Eye (tissue), 1 donor: ENCODE measurements at regions not wholly inside any gene's neighbourhood (a gene's known extent, or its start where the extent isn't known, plus 50 kb on each side); places are given as distances from the start of the nearest gene placed in this dataset.
A peak's percentile ranks its signal among the peaks of the same experiment; 100 is the strongest.

ENCODE experiments used
- DNase-seq: peaks from one replicate; pipeline ENCODE4 v3.0.0-alpha.2; 2015

- DNase-seq: no peak
Measured at GRCh38 chr13:33891196-33891742, 73.3 kb downstream of the RFC3 start.

- DNase-seq: no peak
Measured at GRCh38 chr13:33893559-33893958, 75.6 kb downstream of the RFC3 start.

GRCh38 chr13:33904431-33904830 lies 86.5 kb downstream of the RFC3 start:
- DNase-seq: no peak

GRCh38 chr13:33908116-33908515 lies 90.2 kb downstream of the RFC3 start:
- no peak for DNase-seq

GRCh38 chr13:33910255-33910654 lies 92.3 kb downstream of the RFC3 start:
- no peak for DNase-seq

- DNase-seq: no peak
Measured at GRCh38 chr13:33911521-33911920, 93.6 kb downstream of the RFC3 start.

GRCh38 chr13:33913829-33914228 lies 95.9 kb downstream of the RFC3 start:
- no peak for DNase-seq

- DNase-seq: no peak
Measured at GRCh38 chr13:33917190-33917589, 99.2 kb downstream of the RFC3 start.

GRCh38 chr13:33918199-33918932 lies 100.4 kb downstream of the RFC3 start:
- DNase-seq: peak; percentile 92

- peak; percentile 53 for DNase-seq
Measured at GRCh38 chr13:33919120-33919519, 101.2 kb downstream of the RFC3 start.

- no peak for DNase-seq
Measured at GRCh38 chr13:33925563-33925962, 107.6 kb downstream of the RFC3 start.

- DNase-seq: no peak
Measured at GRCh38 chr13:33927315-33927714, 109.4 kb downstream of the RFC3 start.

GRCh38 chr13:33931397-33932311 lies 113.7 kb downstream of the RFC3 start:
- peak; percentile 75 for DNase-seq

GRCh38 chr13:33932769-33933406 lies 114.9 kb downstream of the RFC3 start:
- DNase-seq: no peak

- no peak for DNase-seq
Measured at GRCh38 chr13:33933810-33934209, 115.9 kb downstream of the RFC3 start.

GRCh38 chr13:33934343-33934742 lies 116.4 kb downstream of the RFC3 start:
- no peak for DNase-seq

- DNase-seq: peak; percentile 39
Measured at GRCh38 chr13:33934951-33935371, 117.0 kb downstream of the RFC3 start.

GRCh38 chr13:33935969-33936368 lies 118.0 kb downstream of the RFC3 start:
- no peak for DNase-seq

- DNase-seq: peak; percentile 38
Measured at GRCh38 chr13:33937373-33938098, 119.6 kb downstream of the RFC3 start.

- no peak for DNase-seq
Measured at GRCh38 chr13:33940256-33940655, 122.3 kb downstream of the RFC3 start.

GRCh38 chr13:33940898-33941297 lies 122.9 kb downstream of the RFC3 start:
- no peak for DNase-seq

GRCh38 chr13:33945477-33945876 lies 127.5 kb downstream of the RFC3 start:
- no peak for DNase-seq

GRCh38 chr13:33953203-33953602 lies 135.3 kb downstream of the RFC3 start:
- no peak for DNase-seq
